ENCODE measurements at regions not wholly inside any gene's neighbourhood (a gene's known extent, or its start where the extent isn't known, plus 50 kb on each side); places are given as distances from the start of the nearest gene placed in this dataset.

DNA sequence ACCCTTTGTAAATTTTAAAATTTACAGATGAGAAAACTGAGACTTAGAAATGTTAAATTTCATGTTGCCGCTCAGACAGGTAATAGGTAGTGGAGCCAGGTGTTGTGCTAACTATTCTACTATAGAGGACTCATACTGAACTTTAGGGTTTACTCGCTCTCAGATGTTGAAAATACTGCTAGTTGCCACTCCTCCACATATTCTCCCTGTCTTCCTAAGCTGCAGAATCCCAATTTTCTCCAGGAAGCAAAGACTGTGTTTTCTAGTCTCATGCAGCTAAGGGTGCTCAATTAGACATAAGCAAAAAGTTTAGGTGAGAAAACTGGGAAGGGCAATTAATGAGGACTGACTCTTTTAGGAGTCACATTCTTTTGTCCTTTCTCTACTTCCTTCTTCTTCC lies 612.3 kb downstream of the KCNH5 start:
- DNase-seq (ENCODE audit: low spot score): no peak
- TF ChIP-seq, protein P1, sequence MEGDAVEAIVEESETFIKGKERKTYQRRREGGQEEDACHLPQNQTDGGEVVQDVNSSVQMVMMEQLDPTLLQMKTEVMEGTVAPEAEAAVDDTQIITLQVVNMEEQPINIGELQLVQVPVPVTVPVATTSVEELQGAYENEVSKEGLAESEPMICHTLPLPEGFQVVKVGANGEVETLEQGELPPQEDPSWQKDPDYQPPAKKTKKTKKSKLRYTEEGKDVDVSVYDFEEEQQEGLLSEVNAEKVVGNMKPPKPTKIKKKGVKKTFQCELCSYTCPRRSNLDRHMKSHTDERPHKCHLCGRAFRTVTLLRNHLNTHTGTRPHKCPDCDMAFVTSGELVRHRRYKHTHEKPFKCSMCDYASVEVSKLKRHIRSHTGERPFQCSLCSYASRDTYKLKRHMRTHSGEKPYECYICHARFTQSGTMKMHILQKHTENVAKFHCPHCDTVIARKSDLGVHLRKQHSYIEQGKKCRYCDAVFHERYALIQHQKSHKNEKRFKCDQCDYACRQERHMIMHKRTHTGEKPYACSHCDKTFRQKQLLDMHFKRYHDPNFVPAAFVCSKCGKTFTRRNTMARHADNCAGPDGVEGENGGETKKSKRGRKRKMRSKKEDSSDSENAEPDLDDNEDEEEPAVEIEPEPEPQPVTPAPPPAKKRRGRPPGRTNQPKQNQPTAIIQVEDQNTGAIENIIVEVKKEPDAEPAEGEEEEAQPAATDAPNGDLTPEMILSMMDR (IDR thresholded peaks at IDR 0.05; ENCODE audit: extremely low read depth, insufficient read depth, missing control alignments): no peak
- in situ Hi-C loops (cut with MboI; ENCODE audit: low pct_unique_long_range_greater_than_20kb, low sequenced_read_pairs, unreplicated experiment): no loop called here

DNA sequence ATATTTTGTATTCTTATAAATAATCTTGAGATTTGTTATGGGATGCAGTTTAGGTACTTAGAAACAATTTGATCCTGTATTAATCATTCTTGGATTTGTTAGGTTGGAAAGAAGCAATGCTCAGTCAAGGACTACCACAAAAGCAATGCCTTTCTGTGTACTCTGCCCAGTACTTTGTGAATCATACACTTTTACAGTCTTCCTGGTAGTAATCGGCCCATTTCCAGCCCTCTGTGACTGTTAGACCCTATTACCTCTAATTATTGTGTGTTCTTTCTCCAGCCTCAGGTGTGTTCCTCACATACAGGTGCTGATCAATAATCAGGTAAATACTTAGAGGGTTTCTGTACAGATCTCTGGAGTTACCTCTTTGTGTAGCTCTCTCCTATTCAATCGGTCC lies 609.0 kb downstream of the KCNH5 start:
- in situ Hi-C loops (cut with MboI; ENCODE audit: low pct_unique_long_range_greater_than_20kb, low sequenced_read_pairs, unreplicated experiment): no loop called here
- no peak for DNase-seq (ENCODE audit: low spot score)

DNA sequence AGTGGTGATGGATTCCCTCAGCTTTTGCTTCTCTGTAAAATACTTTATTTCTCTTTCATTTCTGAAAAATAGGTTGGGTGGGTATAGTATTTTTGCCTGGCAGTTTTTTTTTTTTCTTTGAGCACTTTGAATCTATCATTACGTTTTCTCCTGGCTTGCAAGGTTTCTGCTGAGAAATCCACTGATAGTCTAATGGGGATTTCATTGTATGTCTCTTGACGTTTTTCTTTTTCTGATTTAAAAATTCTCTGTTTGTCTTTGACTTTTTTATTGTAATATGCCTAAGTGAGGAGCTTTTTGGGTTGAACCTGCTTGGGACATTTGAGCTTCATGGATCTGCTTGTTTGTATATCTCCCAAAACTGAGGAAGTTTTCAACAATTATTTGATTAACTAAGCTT lies 606.0 kb downstream of the KCNH5 start:
- in situ Hi-C loops (cut with MboI; ENCODE audit: low pct_unique_long_range_greater_than_20kb, low sequenced_read_pairs, unreplicated experiment): no loop called here
- DNase-seq (ENCODE audit: low spot score): no peak
- TF ChIP-seq, protein P1 (IDR thresholded peaks at IDR 0.05; ENCODE audit: extremely low read depth, insufficient read depth, missing control alignments): no peak

More for the DNA sequence above, 609.0 kb downstream of the KCNH5 start:
- TF ChIP-seq, protein P1 (IDR thresholded peaks at IDR 0.05; ENCODE audit: extremely low read depth, insufficient read depth, missing control alignments): no peak

DNA sequence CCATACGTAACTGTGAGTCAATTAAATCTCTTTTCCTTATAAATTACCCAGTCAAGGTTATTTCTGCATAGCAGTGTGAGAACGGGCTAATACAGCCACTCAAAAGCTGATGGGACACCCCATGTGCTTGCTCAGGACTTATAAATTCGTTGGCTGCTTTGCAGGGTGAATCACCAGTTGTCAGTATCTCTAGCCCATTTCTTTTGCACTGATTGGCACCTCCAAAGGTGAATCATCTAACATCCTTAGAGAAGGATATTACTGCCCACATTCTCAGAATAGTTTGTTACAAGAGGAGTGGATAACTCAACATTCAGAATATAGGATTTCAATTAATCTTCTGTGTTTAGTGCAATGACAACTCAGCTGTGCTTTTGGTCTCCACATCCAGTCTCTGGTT lies 601.5 kb downstream of the KCNH5 start:
- in situ Hi-C loops (cut with MboI; ENCODE audit: low pct_unique_long_range_greater_than_20kb, low sequenced_read_pairs, unreplicated experiment): no loop called here
- TF ChIP-seq, protein P1 (IDR thresholded peaks at IDR 0.05; ENCODE audit: extremely low read depth, insufficient read depth, missing control alignments): no peak
- DNase-seq (ENCODE audit: low spot score): no peak

DNA sequence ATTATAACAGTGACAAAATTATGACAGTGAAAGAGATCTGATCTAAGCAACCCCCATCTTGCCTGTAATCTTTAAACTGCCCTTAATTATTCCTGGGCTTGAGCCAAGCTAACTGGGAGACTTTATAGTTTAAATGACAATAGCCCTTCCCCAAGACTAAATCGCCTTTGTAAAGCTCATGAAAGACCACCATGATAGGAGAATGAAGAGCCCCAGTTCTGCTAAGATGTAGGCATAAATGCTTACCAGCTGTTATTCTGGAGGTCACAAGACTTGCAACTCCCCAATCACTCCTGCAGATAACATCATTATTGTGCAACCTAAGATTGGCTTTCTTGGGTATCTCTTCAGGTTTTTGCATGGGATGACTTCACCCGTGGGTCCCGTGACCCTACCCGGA lies 599.7 kb downstream of the KCNH5 start:
- in situ Hi-C loops (cut with MboI; ENCODE audit: low pct_unique_long_range_greater_than_20kb, low sequenced_read_pairs, unreplicated experiment): no loop called here
- TF ChIP-seq, protein P1 (IDR thresholded peaks at IDR 0.05; ENCODE audit: extremely low read depth, insufficient read depth, missing control alignments): no peak
- no peak for DNase-seq (ENCODE audit: low spot score)

DNA sequence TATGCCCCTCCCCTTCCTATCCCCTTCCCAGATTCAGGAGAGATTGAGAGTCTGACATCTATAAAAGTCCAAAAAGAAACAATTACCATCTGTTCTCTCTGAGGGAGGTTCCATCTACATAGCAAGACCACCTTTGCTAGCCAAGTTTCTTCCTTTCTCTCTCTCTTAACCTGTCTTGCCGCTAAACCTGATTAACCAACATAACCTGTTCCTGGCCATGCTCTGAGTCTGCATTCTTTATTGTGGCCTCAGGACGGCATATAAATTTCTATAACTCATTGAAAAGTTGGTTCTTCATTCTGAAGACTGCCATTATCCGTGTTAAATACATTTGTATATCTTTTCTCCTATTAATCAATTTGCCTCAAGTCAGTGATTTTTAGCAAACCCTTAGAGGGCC lies 594.0 kb downstream of the KCNH5 start:
- in situ Hi-C loops (cut with MboI; ENCODE audit: low pct_unique_long_range_greater_than_20kb, low sequenced_read_pairs, unreplicated experiment): no loop called here
- TF ChIP-seq, protein P1 (IDR thresholded peaks at IDR 0.05; ENCODE audit: extremely low read depth, insufficient read depth, missing control alignments): no peak

DNA sequence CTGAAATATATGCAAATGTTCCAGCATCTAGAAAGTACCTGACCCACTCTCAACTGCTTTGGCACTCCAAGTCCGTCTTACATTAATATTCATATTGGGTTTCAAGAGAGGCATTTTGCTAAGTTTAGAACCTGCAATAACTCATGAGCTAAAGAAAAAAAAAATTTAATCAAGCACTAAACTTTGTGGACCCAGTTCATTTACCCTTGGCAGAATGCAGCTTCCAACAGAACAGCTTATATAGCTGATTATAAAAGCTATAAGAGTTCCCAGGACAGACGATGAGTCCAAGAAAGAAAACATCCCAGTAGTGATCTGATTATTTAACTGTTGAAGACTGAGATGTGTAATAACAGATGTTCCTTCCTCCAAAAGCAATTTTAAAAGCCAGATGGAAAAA lies 592.0 kb downstream of the KCNH5 start:
- in situ Hi-C loops (cut with MboI; ENCODE audit: low pct_unique_long_range_greater_than_20kb, low sequenced_read_pairs, unreplicated experiment): no loop called here

More for the DNA sequence above, 594.0 kb downstream of the KCNH5 start:
- no peak for DNase-seq (ENCODE audit: low spot score)

More for the DNA sequence above, 592.0 kb downstream of the KCNH5 start:
- no peak for DNase-seq (ENCODE audit: low spot score)
- TF ChIP-seq, protein P1 (IDR thresholded peaks at IDR 0.05; ENCODE audit: extremely low read depth, insufficient read depth, missing control alignments): no peak

Data from GM13977 (cell line).